Erythroblast (primary cell): ENCODE measurements at regions not wholly inside any gene's neighbourhood (a gene's known extent, or its start where the extent isn't known, plus 50 kb on each side); places are given as distances from the start of the nearest gene placed in this dataset.

Experiments used
- GATA1 ChIP-seq: IDR thresholded peaks from 2 replicates; pipeline ENCODE4 v1.6.1; 2011; ENCODE audit warnings: low read depth, mild to moderate bottlenecking, control low read depth, low read length, moderate library complexity
- POLR2A ChIP-seq: IDR thresholded peaks from 2 replicates; pipeline ENCODE4 v1.6.1; 2011; ENCODE audit warnings: mild to moderate bottlenecking, low read length

DNA sequence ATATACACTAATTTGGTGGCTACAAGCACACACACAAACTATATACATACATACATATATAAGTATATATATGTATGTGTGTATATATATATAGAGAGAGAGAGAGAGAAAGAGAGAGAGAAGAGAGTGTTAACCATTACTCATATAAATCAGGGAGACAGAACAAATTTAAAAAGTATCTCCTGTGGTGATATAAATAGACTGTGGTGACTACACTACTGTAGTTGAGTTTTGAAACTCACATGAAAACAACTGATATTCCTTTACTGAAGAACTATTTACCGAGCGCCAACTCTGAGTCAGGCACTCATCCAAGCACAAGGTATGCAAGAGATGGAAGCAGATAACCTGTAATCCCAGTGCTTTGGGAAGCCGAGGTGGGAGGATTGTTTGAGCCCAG is 67.3 kb upstream of the ANO6 start:
- TF ChIP-seq POLR2A (no peak), GATA1 (no peak)
